T-cell (primary cell): ENCODE measurements at regions not wholly inside any gene's neighbourhood (a gene's known extent, or its start where the extent isn't known, plus 50 kb on each side); places are given as distances from the start of the nearest gene placed in this dataset.
"Not testable (repeated sequence)": the region's sequence is repeated elsewhere in the genome, so short reads cannot be mapped to it uniquely, and the experiment has no call there.

Experiments used
- ATAC-seq, 4 experiments: fragments of 200-7000 bp in 3 of 4; fragments of 150-1000 bp in 1 of 4; cut with Tn5 transposase; replicated peaks in 1 of 4; 1 replicate in 3 of 4; 2 replicates in 1 of 4; pipeline ENCODE4 v1.10.0; 2021; ENCODE audit warnings: moderate library complexity in 3 of 4, mild to moderate bottlenecking in 2 of 4, moderate number of reproducible peaks in 1 of 4
- CTCF ChIA-PET, 2 donors: fragments of 300-600 bp; sonication (Branson Sonifier 250); formaldehyde crosslinking; loops; one replicate each; lab custom pipeline; 2022; ENCODE audit warnings: antibody characterized with exemption in 2 of 2; lab: Charles Lee
- POLR2A ChIA-PET, 2 donors: fragments of 300-600 bp; sonication (Branson Sonifier 250); formaldehyde crosslinking; loops; one replicate each; lab custom pipeline; 2022; ENCODE audit warnings: antibody characterized with exemption in 2 of 2; lab: Charles Lee
- DNase-seq, 35 experiments: peaks; one replicate each; pipeline versions ENCODE4 v3.0.0 to v3.0.0-alpha.2; 2013 to 2023
- H3K27ac ChIP-seq: one replicate; pipeline ENCODE4 v1.5.1; 2013; ENCODE audit warnings: low read length
- H3K27me3 ChIP-seq, 2 experiments: replicated peaks in 1 of 2; 1 replicate in 1 of 2; 2 replicates in 1 of 2; pipeline versions ENCODE4 v1.6.1 to v1.7.0; 2013; ENCODE audit warnings: low read length in 1 of 2, mixed read lengths in 1 of 2; ENCODE audit not compliant: control insufficient read depth in 2 of 2, insufficient read depth in 2 of 2; ENCODE audit errors: extremely low read depth in 1 of 2
- H3K36me3 ChIP-seq, 2 donors: 1 replicate in 1 of 2; 2 replicates in 1 of 2; pipeline versions ENCODE4 v1.6.1 to v1.7.0; 2013; ENCODE audit warnings: low read length in 1 of 2; ENCODE audit not compliant: control insufficient read depth in 2 of 2, insufficient read depth in 1 of 2; ENCODE audit errors: extremely low read depth in 1 of 2
- H3K4me1 ChIP-seq, 2 experiments: 1 replicate in 1 of 2; 2 replicates in 1 of 2; pipeline versions ENCODE4 v1.6.1 to v1.7.0; 2013; ENCODE audit warnings: low read length in 2 of 2, mixed read lengths in 1 of 2; ENCODE audit not compliant: insufficient read depth in 2 of 2, control insufficient read depth in 1 of 2; ENCODE audit errors: extremely low read depth in 1 of 2
- H3K4me3 ChIP-seq, 2 donors: 1 replicate in 1 of 2; 2 replicates in 1 of 2; pipeline versions ENCODE4 v1.5.1 to v1.7.0; 2013; ENCODE audit warnings: mild to moderate bottlenecking in 2 of 2, low read length in 1 of 2, moderate library complexity in 1 of 2; ENCODE audit not compliant: control insufficient read depth in 1 of 2; ENCODE audit errors: extremely low read depth in 1 of 2
- H3K9me3 ChIP-seq: 2 replicates; pipeline ENCODE4 v1.7.0; 2013
- H3K27ac Mint-ChIP-seq, 2 donors: one replicate each; pipeline ENCODE4 v1.8.0; 2020 to 2021; ENCODE audit warnings: mild to moderate bottlenecking in 2 of 2, mixed read lengths in 2 of 2
- H3K27me3 Mint-ChIP-seq, 2 donors: one replicate each; pipeline ENCODE4 v1.8.0; 2021 to 2022; ENCODE audit warnings: mixed read lengths in 2 of 2
- H3K36me3 Mint-ChIP-seq: one replicate; pipeline ENCODE4 v1.8.0; 2021; ENCODE audit warnings: mixed read lengths
- H3K4me1 Mint-ChIP-seq, 3 donors: one replicate each; pipeline ENCODE4 v1.8.0; 2020 to 2022; ENCODE audit warnings: mixed read lengths in 3 of 3, mild to moderate bottlenecking in 1 of 3
- H3K4me3 Mint-ChIP-seq, 3 donors: one replicate each; pipeline ENCODE4 v1.8.0; 2020 to 2022; ENCODE audit warnings: mild to moderate bottlenecking in 3 of 3, mixed read lengths in 3 of 3, moderate library complexity in 3 of 3
- H3K9me3 Mint-ChIP-seq, 3 donors: one replicate each; pipeline ENCODE4 v1.8.0; 2020 to 2022; ENCODE audit warnings: mixed read lengths in 3 of 3
- WGBS: methylation state at CpG from one replicate; pipeline ENCODE4 v1.1.5; 2013; ENCODE audit warnings: missing lambda C conversion rate; ENCODE audit not compliant: insufficient coverage; 5-methylcytosine and 5-hydroxymethylcytosine counted together

DNA sequence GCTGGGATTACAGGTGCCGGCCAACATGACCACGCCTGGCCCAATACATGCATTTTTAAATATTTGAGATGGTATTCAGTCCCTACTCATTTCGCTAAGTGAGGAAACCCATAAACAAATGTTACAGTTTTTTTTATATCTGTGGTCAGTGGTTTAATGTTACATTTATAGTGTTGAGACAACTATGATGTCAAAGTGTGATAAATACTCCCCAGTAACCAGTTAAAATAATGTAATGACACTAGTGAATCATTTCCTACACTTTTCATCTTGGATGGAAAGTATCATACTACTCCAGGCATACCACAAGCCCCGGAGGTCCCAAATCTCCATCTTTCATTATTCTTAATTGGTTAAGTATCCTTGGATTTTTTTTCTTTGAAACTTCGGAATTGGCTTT is 87.5 kb upstream of the KIF26B start:
- peaks cover 14% of the 10 kb centered on the region for H3K36me3 Mint-ChIP-seq
- Histone ChIP-seq H3K4me3 (no peak overlapping the region), H3K27me3 (no peaks in the 10 kb centered on the region), H3K4me1 (no peaks in the 10 kb centered on the region), H3K27ac (no peak overlapping the region), H3K36me3 (no peaks in the 10 kb centered on the region), H3K9me3 (no peaks in the 10 kb centered on the region)
- POLR2A ChIA-PET, result no interaction called here
- WGBS, result no CpG with 5 or more reads among the region's 5 CpGs
- no peak for ATAC-seq
- H3K4me3 Mint-ChIP-seq, result no peak overlapping the region
- H3K9me3 Mint-ChIP-seq, result no peaks in the 10 kb centered on the region
- H3K27ac Mint-ChIP-seq, result no peak overlapping the region
- CTCF ChIA-PET, result no interaction called here
- peaks cover 0 to 5% (median 0%) of the 10 kb centered on the region in 3 donors for H3K4me1 Mint-ChIP-seq
- DNase-seq, result no peak
- H3K27me3 Mint-ChIP-seq, result no peaks in the 10 kb centered on the region

DNA sequence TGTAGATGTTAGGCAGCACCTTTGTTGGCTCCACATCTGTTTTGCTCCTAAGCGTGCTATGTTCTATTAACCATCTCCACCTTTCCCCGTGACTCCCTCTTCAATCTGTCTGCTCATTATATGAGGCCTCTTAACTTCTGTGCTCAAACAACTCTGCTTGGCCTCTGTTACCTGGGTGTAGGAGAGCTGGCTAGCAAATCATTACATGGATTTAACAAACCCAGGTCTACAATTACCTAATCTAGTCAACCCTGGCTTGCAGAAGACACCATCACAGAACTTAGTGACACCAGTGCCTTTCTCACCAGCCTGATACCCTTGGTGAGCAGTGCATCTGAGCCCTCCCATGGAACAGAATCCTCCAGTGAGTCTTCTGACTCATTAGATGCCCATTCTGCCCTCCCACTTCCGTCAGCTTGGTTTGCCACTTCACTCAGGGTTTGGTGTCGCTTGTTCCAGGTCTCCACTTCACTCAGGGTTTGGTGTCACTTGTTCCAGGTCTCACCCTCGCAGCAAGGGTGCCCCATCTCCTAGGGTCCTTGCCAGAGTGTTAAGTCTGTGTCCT is 92.0 kb upstream of the KIF26B start:
- H3K4me3 Mint-ChIP-seq, result no peak overlapping the region
- no peaks in the 10 kb centered on the region for H3K27me3 Mint-ChIP-seq
- ChIA-PET CTCF (no interaction called here), POLR2A (no interaction called here)
- ATAC-seq, result no peak
- H3K27ac Mint-ChIP-seq, result no peak overlapping the region
- no peaks in the 10 kb centered on the region for H3K9me3 Mint-ChIP-seq
- peaks cover 0 to 5% (median 0%) of the 10 kb centered on the region in 3 donors for H3K4me1 Mint-ChIP-seq
- DNase-seq, result no peak
- Histone ChIP-seq H3K9me3 (no peaks in the 10 kb centered on the region), H3K36me3 (no peaks in the 10 kb centered on the region), H3K27ac (no peak overlapping the region), H3K27me3 (no peaks in the 10 kb centered on the region), H3K4me3 (no peak overlapping the region), H3K4me1 (no peaks in the 10 kb centered on the region)
- H3K36me3 Mint-ChIP-seq, result peaks cover 3% of the 10 kb centered on the region
- WGBS, result 67% methylated on average over 1 of the region's 5 CpGs

DNA sequence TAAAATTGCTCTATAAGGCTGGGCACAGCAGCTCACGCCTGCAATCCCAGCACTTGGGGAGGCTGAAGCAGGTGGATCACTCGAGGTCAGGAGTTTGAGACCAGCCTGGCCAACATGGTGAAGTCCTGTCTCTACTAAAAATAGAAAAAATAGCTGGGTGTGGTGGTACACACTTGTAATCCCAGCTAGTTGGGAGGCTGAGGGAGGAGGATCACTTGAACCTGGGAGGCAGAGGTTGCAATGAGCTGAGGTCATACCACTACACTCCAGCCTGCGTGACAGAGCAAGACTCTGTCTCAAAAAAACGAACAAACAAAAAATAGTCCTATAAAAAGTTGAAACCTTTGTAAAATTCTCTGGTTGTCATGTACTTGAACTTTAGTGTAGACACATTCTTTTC is 93.0 kb upstream of the KIF26B start:
- H3K36me3 Mint-ChIP-seq, H3K9me3 Mint-ChIP-seq, H3K36me3 ChIP-seq, H3K27me3 ChIP-seq, H3K4me3 ChIP-seq, H3K4me3 Mint-ChIP-seq, POLR2A ChIA-PET, H3K4me1 ChIP-seq, H3K27ac Mint-ChIP-seq, H3K4me1 Mint-ChIP-seq, ATAC-seq, DNase-seq, H3K27me3 Mint-ChIP-seq, CTCF ChIA-PET, H3K27ac ChIP-seq, H3K9me3 ChIP-seq: not testable (repeated sequence)
- WGBS, result 60% methylated on average over 1 of the region's 4 CpGs

DNA sequence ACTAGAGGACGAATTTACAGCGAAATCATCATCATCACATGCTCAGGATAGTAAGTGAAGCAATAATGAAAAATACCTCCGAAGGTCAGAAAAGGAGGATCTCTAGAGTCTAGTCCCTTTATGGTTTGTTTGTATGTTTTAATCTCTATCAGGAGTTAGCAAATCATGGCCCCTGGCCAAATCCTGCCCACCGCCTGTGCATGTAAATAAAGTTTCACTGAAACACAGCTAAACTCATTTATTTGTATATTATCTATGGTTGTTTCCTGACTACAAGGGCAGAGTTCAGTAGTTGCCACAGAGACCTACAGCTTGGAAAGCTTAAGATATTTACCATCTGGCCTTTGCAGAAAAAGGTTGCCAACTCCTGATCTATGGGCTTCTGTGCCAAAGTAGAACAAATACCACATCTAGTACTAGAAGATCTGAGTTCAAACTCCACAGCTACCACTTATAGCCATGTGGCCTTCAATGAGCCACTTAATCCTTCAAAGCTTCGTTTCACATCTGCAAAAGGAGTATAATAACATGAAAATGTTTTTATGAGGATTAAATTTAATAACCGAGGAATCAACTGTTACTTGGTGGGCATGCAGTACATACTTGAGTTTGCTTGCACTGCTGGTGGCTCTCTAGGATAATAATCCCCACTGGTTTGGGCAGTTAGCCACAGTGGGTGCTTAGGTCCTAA is 94.0 kb upstream of the KIF26B start:
- Histone ChIP-seq H3K27ac (no peak overlapping the region), H3K27me3 (no peaks in the 10 kb centered on the region), H3K4me3 (no peak overlapping the region), H3K4me1 (no peaks in the 10 kb centered on the region), H3K36me3 (no peaks in the 10 kb centered on the region), H3K9me3 (no peaks in the 10 kb centered on the region)
- DNase-seq (no peak), ATAC-seq (no peak)
- WGBS, result no CpG with 5 or more reads among the region's 6 CpGs
- H3K27ac Mint-ChIP-seq, result no peak overlapping the region
- ChIA-PET CTCF (no interaction called here), POLR2A (interaction anchor here in 1 of 2 donors (0.5 kb wide), 1 partner anchor 1227 kb away, joined by 5 read pairs; no protein-coding TSS in a partner anchor)
- H3K4me3 Mint-ChIP-seq, result no peak overlapping the region
- H3K4me1 Mint-ChIP-seq, result peaks cover 0 to 5% (median 0%) of the 10 kb centered on the region in 3 donors
- H3K9me3 Mint-ChIP-seq, result no peaks in the 10 kb centered on the region
- no peaks in the 10 kb centered on the region for H3K27me3 Mint-ChIP-seq
- H3K36me3 Mint-ChIP-seq, result peaks cover 3% of the 10 kb centered on the region

DNA sequence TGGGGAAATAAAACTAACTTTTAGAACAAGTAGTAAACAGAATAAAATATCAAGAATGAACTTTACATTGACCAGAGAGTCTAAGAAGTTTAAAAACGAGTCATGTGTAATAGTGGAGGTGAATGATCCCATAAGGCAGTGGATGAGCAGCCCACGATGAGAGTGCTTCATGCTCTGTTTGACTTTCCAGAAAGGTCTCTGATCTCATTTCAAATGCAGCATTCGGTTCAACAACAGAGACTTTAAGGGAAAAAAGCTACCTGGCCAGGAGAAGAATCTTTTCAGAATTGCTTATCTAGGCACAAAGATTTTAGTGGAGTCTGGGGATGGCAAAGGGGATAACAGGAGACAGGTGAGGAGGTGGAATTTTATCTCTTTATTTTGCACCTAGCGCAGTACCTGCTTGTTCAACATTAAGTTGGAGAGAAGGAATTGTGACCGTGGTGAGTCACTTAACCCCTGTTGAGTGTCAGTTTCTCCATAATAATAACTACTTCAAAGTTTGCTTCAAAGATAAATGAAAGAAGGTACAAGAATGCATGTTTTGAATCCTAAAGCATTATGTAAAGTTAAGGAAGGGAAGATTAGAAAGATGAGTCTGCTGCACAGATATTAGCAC is 94.9 kb upstream of the KIF26B start:
- Mint-ChIP-seq H3K27me3 (no peaks in the 10 kb centered on the region), H3K4me1 (no peaks in the 10 kb centered on the region), H3K4me3 (no peak overlapping the region), H3K36me3 (peaks cover 4% of the 10 kb centered on the region), H3K9me3 (no peaks in the 10 kb centered on the region), H3K27ac (no peak overlapping the region)
- H3K4me1 ChIP-seq, result no peaks in the 10 kb centered on the region
- no peaks in the 10 kb centered on the region for H3K9me3 ChIP-seq
- no peak overlapping the region for H3K4me3 ChIP-seq
- ATAC-seq (no peak), DNase-seq (no peak)
- no peaks in the 10 kb centered on the region for H3K36me3 ChIP-seq
- POLR2A ChIA-PET, result no interaction called here
- WGBS, result no CpG with 5 or more reads among the region's 5 CpGs
- CTCF ChIA-PET, result no interaction called here
- peaks cover 0 to under 1% of the 10 kb centered on the region in 2 experiments for H3K27me3 ChIP-seq
- H3K27ac ChIP-seq, result no peak overlapping the region

DNA sequence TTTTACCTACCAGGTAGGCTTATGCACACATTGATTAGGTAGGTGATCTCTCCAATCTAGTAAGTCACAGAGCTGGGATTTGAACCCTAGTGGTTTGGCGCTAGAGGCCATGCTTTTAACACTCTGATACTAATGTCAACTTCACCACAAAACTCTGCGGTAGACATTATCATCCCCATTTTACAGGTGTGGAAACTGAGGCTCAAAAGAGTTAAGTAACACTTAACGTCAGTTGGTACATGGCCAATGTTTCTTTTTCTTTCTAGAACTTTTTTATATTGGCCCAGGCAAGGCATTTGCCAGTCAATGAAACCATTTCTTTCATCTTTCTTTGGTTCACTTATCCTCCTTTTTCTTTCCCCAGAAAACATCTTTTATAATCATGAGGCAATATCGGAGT is 95.9 kb upstream of the KIF26B start:
- no peak for DNase-seq
- no peak for ATAC-seq
- Mint-ChIP-seq H3K4me3 (no peak overlapping the region), H3K27ac (no peak overlapping the region), H3K27me3 (peaks cover 0 to 3% of the 10 kb centered on the region in 2 donors), H3K4me1 (peaks cover 0 to 5% (median 0%) of the 10 kb centered on the region in 3 donors), H3K36me3 (peaks cover 4% of the 10 kb centered on the region), H3K9me3 (no peaks in the 10 kb centered on the region)
- no peak overlapping the region for H3K27ac ChIP-seq
- H3K4me1 ChIP-seq, result no peaks in the 10 kb centered on the region
- H3K9me3 ChIP-seq, result no peaks in the 10 kb centered on the region
- 95% methylated on average over 2 of the region's 4 CpGs for WGBS
- H3K4me3 ChIP-seq, result no peak overlapping the region
- no peaks in the 10 kb centered on the region for H3K36me3 ChIP-seq
- ChIA-PET POLR2A (no interaction called here), CTCF (interaction anchor here in 1 of 2 donors (0.6 kb wide), 1 partner anchor 260 kb away, joined by 3 read pairs; no protein-coding TSS in a partner anchor)
- peaks cover 0 to 10% of the 10 kb centered on the region in 2 experiments for H3K27me3 ChIP-seq
